IPS-20b (cell line): ENCODE measurements at regions not wholly inside any gene's neighbourhood (a gene's known extent, or its start where the extent isn't known, plus 50 kb on each side); places are given as distances from the start of the nearest gene placed in this dataset.

Experiments used
- H3K27ac ChIP-seq: one replicate; pipeline ENCODE4 v1.5.1; 2013; ENCODE audit warnings: low read length
- H3K27me3 ChIP-seq: 2 replicates; pipeline ENCODE4 v1.6.1; 2013; ENCODE audit warnings: mild to moderate bottlenecking, low read length, inconsistent platforms; ENCODE audit not compliant: insufficient read depth
- H3K36me3 ChIP-seq: 2 replicates; pipeline ENCODE4 v1.6.1; 2013; ENCODE audit warnings: low read depth, mild to moderate bottlenecking, inconsistent platforms, low read length, moderate library complexity; ENCODE audit not compliant: insufficient read depth
- H3K4me1 ChIP-seq: 2 replicates; pipeline ENCODE4 v1.6.1; 2013; ENCODE audit warnings: mild to moderate bottlenecking, control low read depth, inconsistent platforms, low read length, moderate library complexity; ENCODE audit not compliant: insufficient read depth
- H3K4me3 ChIP-seq: 2 replicates; pipeline ENCODE4 v1.5.1; 2013; ENCODE audit warnings: mild to moderate bottlenecking, low read length, inconsistent platforms
- H3K9ac ChIP-seq: 2 replicates; pipeline ENCODE4 v1.6.1; 2013; ENCODE audit warnings: low read depth, mild to moderate bottlenecking, inconsistent platforms, low read length, moderate library complexity
- H3K9me3 ChIP-seq: 2 replicates; pipeline ENCODE4 v1.6.1; 2013; ENCODE audit warnings: mild to moderate bottlenecking, low read depth, low read length, inconsistent platforms; ENCODE audit not compliant: insufficient read depth

DNA sequence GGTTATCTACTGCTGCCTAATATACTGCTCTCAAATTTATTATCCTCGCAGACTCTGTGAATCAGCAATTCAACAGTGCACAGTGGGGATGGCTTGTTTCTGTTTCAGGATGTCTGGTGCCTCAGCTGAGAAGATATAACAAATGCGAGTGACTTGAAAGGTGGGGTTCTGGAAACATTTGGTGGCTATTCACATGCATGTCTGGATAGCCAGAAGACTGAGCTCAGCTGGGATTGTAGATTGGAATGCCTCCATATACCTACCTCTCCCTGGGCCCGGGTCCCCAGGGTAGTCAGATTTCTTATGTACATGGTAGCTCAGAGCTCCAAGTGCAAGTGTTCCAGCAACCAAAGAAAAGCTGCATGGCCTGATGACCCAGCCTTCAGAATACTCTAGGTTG, 176.3 kb downstream of the IER5 start:
- Histone ChIP-seq H3K4me3 (no peak overlapping the region), H3K27ac (no peak overlapping the region), H3K36me3 (no peaks in the 10 kb centered on the region), H3K27me3 (no peaks in the 10 kb centered on the region), H3K9me3 (no peaks in the 10 kb centered on the region), H3K4me1 (no peaks in the 10 kb centered on the region), H3K9ac (no peak overlapping the region)

DNA sequence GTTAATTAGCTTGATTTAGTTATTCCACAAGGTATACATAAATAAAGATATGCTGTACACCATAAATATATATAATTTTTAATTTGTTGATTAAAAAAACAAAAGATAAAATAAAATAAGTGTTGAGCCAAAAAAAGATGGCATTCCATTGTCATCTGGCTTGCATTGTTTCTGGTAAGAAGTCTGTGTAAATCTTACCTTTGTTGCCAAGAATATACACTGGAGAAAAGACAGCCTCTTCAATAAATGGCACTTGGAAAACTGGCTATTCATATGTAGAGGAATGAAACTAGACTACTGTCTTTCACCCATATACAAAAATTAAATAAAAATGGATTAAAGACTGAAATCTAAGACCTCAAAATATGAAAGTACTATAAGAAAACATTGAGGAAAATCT, 196.5 kb downstream of the IER5 start:
- H3K27me3 ChIP-seq: no peaks in the 10 kb centered on the region; the same call in 1 of the 2 replicates
- H3K4me3 ChIP-seq: no peak overlapping the region
- peaks cover 26% of the 10 kb centered on the region for H3K9me3 ChIP-seq
- no peak overlapping the region for H3K27ac ChIP-seq
- no peaks in the 10 kb centered on the region for H3K4me1 ChIP-seq
- H3K9ac ChIP-seq: no peak overlapping the region
- no peaks in the 10 kb centered on the region for H3K36me3 ChIP-seq

DNA sequence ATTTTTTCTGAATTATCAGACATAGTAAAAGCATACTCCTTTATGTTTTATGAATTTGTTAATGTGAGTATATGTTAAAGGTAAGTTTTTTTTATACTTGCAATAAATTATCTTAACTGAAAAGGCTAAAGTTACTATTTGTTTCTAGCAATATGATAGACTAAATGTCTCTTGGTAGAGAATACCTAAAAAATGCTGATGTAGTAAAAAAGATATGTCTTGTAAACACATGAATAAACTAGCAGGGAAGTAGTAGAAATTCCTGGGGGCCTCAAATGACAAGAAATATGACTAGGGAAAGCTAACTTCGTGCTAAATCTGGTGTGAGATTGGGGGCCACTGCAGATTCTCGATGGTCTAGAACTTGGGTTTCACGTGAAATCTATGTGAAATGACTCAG, 188.1 kb upstream of the CACNA1E start:
- no peak overlapping the region for H3K4me3 ChIP-seq
- H3K9ac ChIP-seq: no peak overlapping the region
- no peaks in the 10 kb centered on the region for H3K27me3 ChIP-seq
- no peak overlapping the region for H3K27ac ChIP-seq
- no peaks in the 10 kb centered on the region for H3K36me3 ChIP-seq
- H3K4me1 ChIP-seq: no peaks in the 10 kb centered on the region
- no peaks in the 10 kb centered on the region for H3K9me3 ChIP-seq

DNA sequence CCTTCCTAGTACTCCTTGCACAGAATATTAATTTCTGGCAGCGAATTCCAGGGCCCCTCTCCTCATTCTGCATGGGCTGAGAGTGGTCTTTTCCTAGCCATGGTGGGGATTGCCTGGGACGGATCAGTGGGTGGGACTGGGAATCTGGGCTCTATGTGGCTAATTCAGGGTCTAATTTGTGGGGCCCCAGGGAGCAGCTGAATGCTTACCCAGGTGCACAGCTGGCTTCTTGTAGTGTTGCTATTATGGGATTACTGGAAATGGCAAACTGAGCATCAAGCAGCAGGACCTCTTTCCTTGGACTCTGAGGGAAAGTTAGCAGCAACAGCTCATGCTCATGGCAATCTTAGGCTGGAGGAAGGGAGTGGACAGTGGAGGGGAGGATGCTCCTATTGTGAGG, 187.1 kb upstream of the CACNA1E start:
- Histone ChIP-seq H3K27me3 (no peaks in the 10 kb centered on the region), H3K36me3 (no peaks in the 10 kb centered on the region), H3K27ac (no peak overlapping the region), H3K4me3 (no peak overlapping the region), H3K9me3 (no peaks in the 10 kb centered on the region), H3K9ac (no peak overlapping the region), H3K4me1 (no peaks in the 10 kb centered on the region)

DNA sequence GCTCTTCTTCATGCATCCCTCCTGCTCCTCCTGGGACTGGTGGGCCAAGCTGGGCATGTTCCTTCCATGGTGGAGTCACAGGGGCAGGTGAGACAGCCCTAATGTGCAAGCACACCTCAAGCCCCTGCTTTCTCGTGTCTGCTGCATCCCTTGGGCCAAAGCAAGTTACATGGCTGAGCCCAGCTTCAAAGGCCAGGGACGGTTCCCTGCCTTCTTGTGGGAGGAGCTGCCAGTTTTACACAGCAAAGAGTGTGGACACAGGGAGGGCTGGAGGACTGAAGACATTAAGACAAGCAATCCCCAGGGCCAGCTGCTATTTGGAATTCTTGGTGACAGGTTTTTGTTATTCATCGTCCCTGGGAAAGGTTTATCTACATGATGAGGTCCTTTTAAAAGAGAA, 175.2 kb upstream of the CACNA1E start:
- no peaks in the 10 kb centered on the region for H3K4me1 ChIP-seq
- H3K9me3 ChIP-seq: no peaks in the 10 kb centered on the region
- H3K27ac ChIP-seq: no peak overlapping the region
- peaks cover 1% of the 10 kb centered on the region for H3K27me3 ChIP-seq
- no peak overlapping the region for H3K4me3 ChIP-seq
- no peak overlapping the region for H3K9ac ChIP-seq
- H3K36me3 ChIP-seq: no peaks in the 10 kb centered on the region

DNA sequence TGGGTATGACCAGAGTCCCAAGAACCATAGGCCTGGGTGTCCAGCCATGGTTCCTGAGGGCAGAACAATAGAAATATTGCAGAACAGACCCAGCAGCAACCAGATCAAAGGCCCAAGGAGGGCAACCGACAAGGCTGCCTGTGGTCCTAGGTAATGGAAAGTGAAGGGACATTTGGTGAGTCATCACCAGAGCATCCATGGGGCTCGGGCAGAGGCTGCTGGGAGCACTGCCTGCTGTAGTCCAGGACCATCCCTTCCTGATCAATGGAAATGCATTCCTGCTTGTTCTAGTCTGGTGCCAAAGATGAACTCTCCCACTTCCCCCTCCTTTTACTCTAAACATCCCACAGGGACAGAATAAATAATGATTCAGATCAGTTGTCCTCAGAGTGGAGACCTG, 172.8 kb upstream of the CACNA1E start:
- no peak overlapping the region for H3K4me3 ChIP-seq
- no peak overlapping the region for H3K27ac ChIP-seq
- no peaks in the 10 kb centered on the region for H3K9me3 ChIP-seq
- no peaks in the 10 kb centered on the region for H3K36me3 ChIP-seq
- H3K9ac ChIP-seq: no peak overlapping the region
- peaks cover 26% of the 10 kb centered on the region for H3K27me3 ChIP-seq
- H3K4me1 ChIP-seq: no peaks in the 10 kb centered on the region

DNA sequence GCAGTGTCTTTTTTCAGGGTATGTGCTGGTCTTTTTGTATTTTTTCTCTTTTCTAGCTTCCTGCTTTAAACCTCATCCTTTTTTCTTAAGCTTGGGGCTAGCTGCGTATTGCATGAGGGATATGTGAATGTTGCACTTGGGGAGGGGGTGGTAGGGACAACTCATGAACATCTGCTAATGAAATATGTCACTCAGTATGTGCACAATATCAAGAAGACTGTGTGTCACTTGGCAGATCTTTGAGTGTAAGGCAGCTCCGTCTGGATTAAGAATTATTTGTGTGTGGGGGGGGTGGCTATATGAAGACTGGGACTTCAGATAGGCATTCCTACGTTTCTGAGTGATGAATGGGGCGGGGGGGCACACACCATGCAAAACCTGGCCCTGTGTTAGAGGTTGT, 170.4 kb upstream of the CACNA1E start:
- no peak overlapping the region for H3K9ac ChIP-seq
- H3K27ac ChIP-seq: no peak overlapping the region
- H3K4me3 ChIP-seq: no peak overlapping the region
- H3K4me1 ChIP-seq: no peaks in the 10 kb centered on the region
- H3K36me3 ChIP-seq: no peaks in the 10 kb centered on the region
- H3K27me3 ChIP-seq: peaks cover 50% of the 10 kb centered on the region
- H3K9me3 ChIP-seq: no peaks in the 10 kb centered on the region

DNA sequence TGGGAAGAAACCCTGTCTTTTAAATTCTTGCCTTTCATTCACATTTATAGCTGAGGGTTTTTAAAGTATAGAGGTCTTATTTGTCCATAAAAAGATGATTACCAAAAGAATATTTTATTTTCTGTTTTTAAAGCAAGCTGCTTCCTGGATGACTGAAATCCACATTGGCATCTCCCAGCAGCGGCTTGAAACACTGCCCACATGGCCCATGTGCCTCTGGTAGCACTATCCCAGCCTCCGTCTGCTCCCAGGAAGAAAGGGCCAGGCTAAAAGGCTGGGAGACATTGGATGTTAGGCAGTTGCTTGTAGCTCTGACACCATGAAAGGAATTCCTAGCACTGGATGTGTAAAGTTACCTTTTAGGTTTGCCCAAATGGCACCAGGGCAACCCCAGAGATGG, 169.9 kb upstream of the CACNA1E start:
- H3K9ac ChIP-seq: no peak overlapping the region
- no peaks in the 10 kb centered on the region for H3K9me3 ChIP-seq
- H3K27ac ChIP-seq: no peak overlapping the region
- no peaks in the 10 kb centered on the region for H3K4me1 ChIP-seq
- H3K4me3 ChIP-seq: no peak overlapping the region
- no peaks in the 10 kb centered on the region for H3K36me3 ChIP-seq
- H3K27me3 ChIP-seq: peaks cover 55% of the 10 kb centered on the region

DNA sequence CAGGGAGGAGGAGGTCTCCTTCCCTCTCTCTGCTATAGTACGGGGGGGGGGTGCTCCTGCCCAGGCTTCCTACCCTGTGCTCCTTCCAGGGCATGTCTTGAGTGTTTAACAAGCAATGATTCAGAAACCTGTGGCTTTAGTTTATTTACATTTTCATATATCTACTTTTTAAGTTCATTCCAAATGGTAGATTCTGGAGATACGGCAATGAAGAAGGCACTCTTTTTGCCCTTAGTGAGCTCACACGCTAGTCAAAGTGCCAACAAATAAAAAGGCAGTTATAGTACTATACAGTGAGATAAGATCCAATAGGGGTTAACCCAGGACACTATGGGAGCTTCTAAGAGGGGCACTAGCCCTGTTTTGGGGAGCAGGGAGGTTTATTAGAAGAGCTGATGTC, 169.3 kb upstream of the CACNA1E start:
- no peak overlapping the region for H3K9ac ChIP-seq
- H3K27ac ChIP-seq: no peak overlapping the region
- H3K9me3 ChIP-seq: no peaks in the 10 kb centered on the region
- H3K27me3 ChIP-seq: peaks cover 60% of the 10 kb centered on the region
- H3K36me3 ChIP-seq: no peaks in the 10 kb centered on the region
- no peak overlapping the region for H3K4me3 ChIP-seq
- H3K4me1 ChIP-seq: 0 out of 2 replicates have a peak, but pooled peaks cover 2% of the 10 kb centered on the region

DNA sequence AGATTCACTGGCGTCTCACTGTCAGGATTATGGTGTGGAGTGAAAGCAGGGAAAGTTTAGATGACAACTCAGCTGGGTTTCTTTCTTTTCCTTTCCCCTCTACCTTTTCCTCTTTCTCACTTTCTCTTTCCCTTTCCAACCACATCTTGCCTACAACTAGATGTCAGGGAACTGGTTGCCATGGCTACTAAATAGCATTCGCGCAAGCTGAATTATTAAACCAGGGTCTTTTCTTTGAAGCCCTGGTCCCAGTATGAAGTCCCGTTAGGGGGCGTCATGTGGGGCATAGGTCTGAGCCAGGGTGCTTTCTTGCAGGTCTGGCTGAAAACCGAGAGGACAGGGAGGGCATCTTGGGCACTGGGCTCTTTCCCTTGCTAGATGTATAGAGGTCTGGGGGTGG, 168.4 kb upstream of the CACNA1E start:
- H3K27me3 ChIP-seq: peaks cover 70% of the 10 kb centered on the region
- H3K4me1 ChIP-seq: 0 out of 2 replicates have a peak, but pooled peaks cover 3% of the 10 kb centered on the region
- no peaks in the 10 kb centered on the region for H3K36me3 ChIP-seq
- H3K9me3 ChIP-seq: no peaks in the 10 kb centered on the region
- H3K27ac ChIP-seq: no peak overlapping the region
- H3K4me3 ChIP-seq: no peak overlapping the region
- no peak overlapping the region for H3K9ac ChIP-seq

DNA sequence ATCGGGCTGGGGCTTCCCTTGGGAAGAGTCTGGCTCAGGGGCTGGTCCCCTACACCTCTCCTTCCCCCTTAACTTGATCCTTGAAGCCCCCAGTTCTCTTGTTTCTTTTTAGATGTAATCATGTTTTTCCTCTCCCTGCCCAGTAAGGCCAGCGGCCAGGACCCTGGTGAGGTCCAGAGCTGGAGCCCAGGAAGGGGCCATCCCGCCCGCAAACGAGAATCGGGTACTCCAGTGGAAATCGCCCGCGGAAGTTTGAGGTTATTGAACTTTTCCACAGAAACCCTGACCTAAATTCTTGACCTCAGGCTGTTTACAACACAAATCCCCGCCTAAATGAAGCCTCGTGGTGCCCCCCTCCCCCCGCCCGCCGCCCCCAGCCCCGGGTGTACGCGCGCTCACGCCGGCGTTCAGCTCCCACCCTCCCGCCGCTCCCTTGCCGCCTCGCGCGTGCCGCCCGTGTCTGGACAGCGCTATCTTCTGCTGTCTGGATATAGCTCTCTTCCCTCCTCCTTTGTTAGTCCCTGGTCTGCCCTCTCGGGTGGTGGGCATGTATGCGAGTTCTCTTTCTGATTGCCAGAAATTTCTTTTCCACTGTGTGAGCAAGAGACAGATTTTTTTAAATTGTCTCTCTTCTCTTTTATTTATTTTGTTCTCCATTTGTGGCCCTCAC, 165.9 kb upstream of the CACNA1E start:
- H3K9ac ChIP-seq: no peak overlapping the region
- peak overlapping the region; percentile 71 for H3K4me3 ChIP-seq
- no peaks in the 10 kb centered on the region for H3K36me3 ChIP-seq
- no peak overlapping the region for H3K27ac ChIP-seq
- H3K9me3 ChIP-seq: no peaks in the 10 kb centered on the region
- 0 out of 2 replicates have a peak, but pooled peaks cover 3% of the 10 kb centered on the region for H3K4me1 ChIP-seq
- H3K27me3 ChIP-seq: peaks cover 86% of the 10 kb centered on the region

DNA sequence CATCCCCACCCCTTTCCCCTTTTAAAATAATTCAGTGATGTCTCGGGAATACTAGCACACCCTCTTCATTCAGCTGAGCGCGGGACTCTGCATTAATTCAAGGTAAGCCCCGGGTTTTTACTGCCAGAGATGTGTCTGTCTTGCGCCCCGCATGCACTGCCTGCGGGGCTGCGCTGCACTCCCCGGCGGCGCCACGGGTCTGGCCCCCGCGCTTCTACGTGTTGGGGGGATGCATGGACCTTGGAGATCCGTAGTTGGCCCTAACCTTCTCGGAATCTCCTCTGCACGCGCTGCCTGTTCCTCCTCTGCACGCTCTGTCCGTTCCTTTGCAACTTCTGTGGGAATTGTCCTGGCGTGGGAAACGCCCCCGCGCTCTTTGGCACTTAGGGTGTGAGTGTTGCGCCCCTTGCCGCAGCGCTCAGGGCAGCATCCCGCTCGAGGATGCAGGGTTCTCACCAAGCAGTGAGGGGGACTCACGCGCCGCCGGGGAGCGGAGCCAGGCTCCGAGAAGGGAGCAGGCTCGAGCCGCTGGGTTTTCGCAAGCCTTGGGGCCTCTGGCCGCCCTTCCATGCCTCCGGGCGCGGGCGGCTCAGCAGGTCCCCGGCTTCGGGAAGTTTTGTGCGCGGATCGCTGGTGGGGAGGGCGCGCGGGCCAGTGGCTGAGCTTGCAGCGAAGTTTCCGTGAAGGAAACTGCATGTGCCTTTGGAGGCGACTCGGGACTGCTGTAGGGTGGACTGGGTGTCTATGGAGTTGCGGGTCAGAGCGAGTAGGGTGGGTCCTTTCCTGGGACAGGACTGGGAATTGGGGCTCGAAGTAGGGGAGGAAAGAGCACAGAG, 165.1 kb upstream of the CACNA1E start:
- H3K27ac ChIP-seq: no peak overlapping the region
- H3K36me3 ChIP-seq: no peaks in the 10 kb centered on the region
- 0 out of 2 replicates have a peak, but pooled peaks cover 3% of the 10 kb centered on the region for H3K4me1 ChIP-seq
- no peak overlapping the region for H3K9ac ChIP-seq
- H3K27me3 ChIP-seq: peaks cover 90% of the 10 kb centered on the region
- peak overlapping the region; percentile 71 for H3K4me3 ChIP-seq
- H3K9me3 ChIP-seq: no peaks in the 10 kb centered on the region
